H9 (cell line): ENCODE measurements at regions not wholly inside any gene's neighbourhood (a gene's known extent, or its start where the extent isn't known, plus 50 kb on each side); places are given as distances from the start of the nearest gene placed in this dataset.

Experiments used
- DNase-seq: peaks from one replicate; pipeline ENCODE4 v3.0.0-alpha.2; 2017
- H2AFZ ChIP-seq: one replicate; pipeline ENCODE4 v1.6.1; 2013; ENCODE audit warnings: mild to moderate bottlenecking, low read length, control low read depth, moderate library complexity
- H2AK5ac ChIP-seq: 2 replicates; pipeline ENCODE4 v1.6.1; 2013; ENCODE audit warnings: low read length, control low read depth, mixed read lengths; ENCODE audit not compliant: insufficient read length
- H2BK120ac ChIP-seq: one replicate; pipeline ENCODE4 v1.6.1; 2013; ENCODE audit warnings: low read depth, mild to moderate bottlenecking, low read length, control low read depth, inconsistent platforms; ENCODE audit not compliant: poor library complexity, severe bottlenecking
- H2BK12ac ChIP-seq: 2 replicates; pipeline ENCODE4 v1.6.1; 2013; ENCODE audit warnings: low read length, control low read depth, mixed read lengths, low read depth; ENCODE audit not compliant: insufficient read length
- H2BK15ac ChIP-seq: 2 replicates; pipeline ENCODE4 v1.6.1; 2013; ENCODE audit warnings: low read depth, low read length, control low read depth
- H2BK20ac ChIP-seq: one replicate; pipeline ENCODE4 v1.6.1; 2013; ENCODE audit warnings: low read depth, mild to moderate bottlenecking, low read length, control low read depth, inconsistent platforms; ENCODE audit not compliant: poor library complexity, severe bottlenecking
- H2BK5ac ChIP-seq: 2 replicates; pipeline ENCODE4 v1.6.1; 2013; ENCODE audit warnings: low read length, control low read depth, mixed read lengths; ENCODE audit not compliant: insufficient read length
- H3K14ac ChIP-seq: 2 replicates; pipeline ENCODE4 v1.6.1; 2013; ENCODE audit warnings: low read length, control low read depth; ENCODE audit not compliant: insufficient read depth
- H3K18ac ChIP-seq: 2 replicates; pipeline ENCODE4 v1.6.1; 2013; ENCODE audit warnings: low read depth, mild to moderate bottlenecking, mixed read lengths, low read length, control low read depth; ENCODE audit not compliant: insufficient read length
- H3K23ac ChIP-seq: 2 replicates; pipeline ENCODE4 v1.6.1; 2013; ENCODE audit warnings: low read length, control low read depth, mixed read lengths, low read depth; ENCODE audit not compliant: insufficient read length
- H3K23me2 ChIP-seq: 2 replicates; pipeline ENCODE4 v1.6.1; 2013; ENCODE audit warnings: low read depth, mild to moderate bottlenecking, mixed read lengths, low read length, control low read depth; ENCODE audit not compliant: insufficient read length, poor library complexity, severe bottlenecking
- H3K27ac ChIP-seq: 2 replicates; pipeline ENCODE4 v1.5.1; 2013; ENCODE audit warnings: low read length, control low read depth, mixed read lengths, low read depth; ENCODE audit not compliant: insufficient read length
- H3K27me3 ChIP-seq: 2 replicates; pipeline ENCODE4 v1.6.1; 2013; ENCODE audit warnings: low read length, control low read depth, inconsistent platforms; ENCODE audit not compliant: insufficient read depth
- H3K4ac ChIP-seq: 2 replicates; pipeline ENCODE4 v1.6.1; 2013; ENCODE audit warnings: low read depth, mild to moderate bottlenecking, control low read depth, inconsistent platforms, low read length, moderate library complexity
- H3K4me1 ChIP-seq: 2 replicates; pipeline ENCODE4 v1.6.1; 2013; ENCODE audit warnings: low read length, control low read depth, inconsistent platforms; ENCODE audit not compliant: insufficient read depth
- H3K4me2 ChIP-seq: 2 replicates; pipeline ENCODE4 v1.6.1; 2013; ENCODE audit warnings: low read length, control low read depth, mixed read lengths; ENCODE audit not compliant: insufficient read length, insufficient read depth
- H3K56ac ChIP-seq: 2 replicates; pipeline ENCODE4 v1.6.1; 2013; ENCODE audit warnings: low read depth, mild to moderate bottlenecking, mixed read lengths, low read length, control low read depth; ENCODE audit not compliant: insufficient read length
- H3K79me1 ChIP-seq: 2 replicates; pipeline ENCODE4 v1.6.1; 2013; ENCODE audit warnings: low read depth, mild to moderate bottlenecking, moderate library complexity, low read length, control low read depth, inconsistent platforms; ENCODE audit not compliant: insufficient read depth, poor library complexity, severe bottlenecking
- H3K79me2 ChIP-seq: 2 replicates; pipeline ENCODE4 v1.6.1; 2013; ENCODE audit warnings: low read length, control low read depth, inconsistent platforms; ENCODE audit not compliant: insufficient read depth
- H3K9ac ChIP-seq: 2 replicates; pipeline ENCODE4 v1.6.1; 2013; ENCODE audit warnings: low read length, control low read depth, mixed read lengths; ENCODE audit not compliant: insufficient read length; ENCODE audit errors: extremely low read depth
- H3K9me3 ChIP-seq: one replicate; pipeline ENCODE4 v1.6.1; 2013; ENCODE audit warnings: low read depth, low read length, inconsistent platforms; ENCODE audit not compliant: control insufficient read depth
- H3T11ph ChIP-seq: one replicate; pipeline ENCODE4 v1.6.1; 2013; ENCODE audit warnings: mild to moderate bottlenecking, low read length, control low read depth, inconsistent platforms
- H4K20me1 ChIP-seq: one replicate; pipeline ENCODE4 v1.6.1; 2013; ENCODE audit not compliant: control insufficient read depth, insufficient read length, insufficient read depth
- H4K5ac ChIP-seq: 2 replicates; pipeline ENCODE4 v1.6.1; 2013; ENCODE audit warnings: low read depth, mild to moderate bottlenecking, mixed read lengths, low read length, control low read depth; ENCODE audit not compliant: insufficient read length
- H4K8ac ChIP-seq: replicated peaks from 2 replicates; pipeline ENCODE4 v1.6.1; 2013; ENCODE audit warnings: low read length, control low read depth, mixed read lengths, low read depth; ENCODE audit not compliant: insufficient read length
- H4K91ac ChIP-seq: 2 replicates; pipeline ENCODE4 v1.6.1; 2013; ENCODE audit warnings: low read depth, mild to moderate bottlenecking, moderate library complexity, mixed read lengths, low read length, control low read depth; ENCODE audit not compliant: insufficient read length
- H3K27ac Mint-ChIP-seq, 3 experiments: 2 replicates in 2 of 3; 3 replicates in 1 of 3; pipeline ENCODE4 v1.8.0; 2020 to 2021; ENCODE audit warnings: mixed read lengths in 3 of 3, mild to moderate bottlenecking in 1 of 3, moderate library complexity in 1 of 3
- H3K27me3 Mint-ChIP-seq: 2 replicates; pipeline ENCODE4 v1.8.0; 2021; ENCODE audit warnings: low read depth, mild to moderate bottlenecking, moderate library complexity, mixed read lengths
- H3K36me3 Mint-ChIP-seq, 3 experiments: 2 replicates in 2 of 3; 3 replicates in 1 of 3; pipeline ENCODE4 v1.8.0; 2020 to 2021; ENCODE audit warnings: low read depth in 3 of 3, mixed read lengths in 3 of 3; ENCODE audit not compliant: insufficient read depth in 1 of 3
- H3K4me1 Mint-ChIP-seq, 2 experiments: 2 replicates each; pipeline ENCODE4 v1.8.0; 2020; ENCODE audit warnings: mixed read lengths in 2 of 2
- H3K4me3 Mint-ChIP-seq, 2 experiments: 2 replicates in 1 of 2; 3 replicates in 1 of 2; pipeline ENCODE4 v1.8.0; 2020 to 2021; ENCODE audit warnings: mild to moderate bottlenecking in 2 of 2, mixed read lengths in 2 of 2, moderate library complexity in 1 of 2
- H3K9me3 Mint-ChIP-seq, 2 experiments: 2 replicates in 1 of 2; 3 replicates in 1 of 2; pipeline ENCODE4 v1.8.0; 2020; ENCODE audit warnings: mild to moderate bottlenecking in 2 of 2, mixed read lengths in 2 of 2, moderate library complexity in 1 of 2
- CTCF ChIP-seq: fragments of 200-600 bp; sonication (generic); conservative IDR thresholded peaks from 3 replicates; pipeline ENCODE4 v1.8.0; 2021; ENCODE audit warnings: antibody characterized with exemption, mild to moderate bottlenecking
- WGBS: extraction: QIAGEN DNeasy Blood & Tissue Kit; methylation state at CpG from one replicate; pipeline ENCODE4 v1.1.7; 2013; ENCODE audit warnings: missing lambda C conversion rate, low lambda C conversion rate, mixed read lengths; ENCODE audit not compliant: insufficient read length; ENCODE audit errors: extremely low coverage; 5-methylcytosine and 5-hydroxymethylcytosine counted together

GRCh38 chr4:53931461-53931961 lies 132.9 kb downstream of the CHIC2 start:
- peaks cover 13% of the 10 kb centered on the region for H3K27me3 Mint-ChIP-seq
- Histone ChIP-seq H3K14ac (no peak overlapping the region), H3K9ac (no peak overlapping the region), H3K4me1 (no peaks in the 10 kb centered on the region), H3K4me2 (no peak overlapping the region), H4K20me1 (no peaks in the 10 kb centered on the region), H4K5ac (no peak overlapping the region), H3K4ac (no peak overlapping the region), H2BK20ac (no peak overlapping the region), H3K79me1 (no peaks in the 10 kb centered on the region), H3K18ac (no peak overlapping the region), H2BK12ac (no peak overlapping the region), H3T11ph (no peak overlapping the region), H2BK5ac (no peak overlapping the region), H3K27me3 (no peaks in the 10 kb centered on the region), H3K27ac (no peak overlapping the region), H3K23me2 (no peaks in the 10 kb centered on the region), H3K23ac (no peak overlapping the region), H2BK15ac (no peak overlapping the region), H2AK5ac (no peak overlapping the region), H3K56ac (no peak overlapping the region), H4K8ac (no peak overlapping the region), H2AFZ (no peak overlapping the region), H3K79me2 (no peaks in the 10 kb centered on the region), H4K91ac (no peak overlapping the region), H2BK120ac (no peak overlapping the region), H3K9me3 (no peaks in the 10 kb centered on the region)
- no peak for TF ChIP-seq CTCF
- no CpG with 5 or more reads among the region's 4 CpGs for WGBS
- H3K36me3 Mint-ChIP-seq: no peaks in the 10 kb centered on the region
- H3K27ac Mint-ChIP-seq: no peak overlapping the region
- peaks cover 3 to 5% of the 10 kb centered on the region in 2 experiments; a peak in 2 of 5 replicates for H3K9me3 Mint-ChIP-seq
- no peak overlapping the region for H3K4me3 Mint-ChIP-seq
- no peak for DNase-seq
- H3K4me1 Mint-ChIP-seq: peaks cover 2 to 3% of the 10 kb centered on the region in 2 experiments; a peak in 2 of 4 replicates
